GM18909 (cell line): ENCODE measurements at regions not wholly inside any gene's neighbourhood (a gene's known extent, or its start where the extent isn't known, plus 50 kb on each side); places are given as distances from the start of the nearest gene placed in this dataset.
"Not testable (repeated sequence)": the region's sequence is repeated elsewhere in the genome, so short reads cannot be mapped to it uniquely, and the experiment has no call there.

ENCODE experiments used
- ATAC-seq: cut with Tn5 transposase; IDR thresholded peaks from one replicate; pipeline ENCODE4 v1.9.1; 2021; ENCODE audit warnings: mild to moderate bottlenecking; ENCODE audit not compliant: unreplicated experiment, poor library complexity

GRCh38 chr10:63077800-63078199 lies 55.3 kb upstream of the NRBF2 start:
- no peak for ATAC-seq

GRCh38 chr10:63072951-63073350 lies 60.2 kb upstream of the NRBF2 start:
- ATAC-seq = no peak

- no peak for ATAC-seq
Measured at GRCh38 chr10:63071145-63071544, 62.0 kb upstream of the NRBF2 start.

GRCh38 chr10:63069318-63069717 lies 63.8 kb upstream of the NRBF2 start:
- ATAC-seq = no peak

- ATAC-seq = no peak
Measured at GRCh38 chr10:63068246-63068645, 64.9 kb upstream of the NRBF2 start.

- ATAC-seq = no peak
Measured at GRCh38 chr10:63066606-63067005, 66.5 kb upstream of the NRBF2 start.

GRCh38 chr10:63064706-63065105 lies 68.4 kb upstream of the NRBF2 start:
- ATAC-seq = no peak

GRCh38 chr10:63058236-63058635 lies 74.9 kb upstream of the NRBF2 start:
- no peak for ATAC-seq

- ATAC-seq = no peak
Measured at GRCh38 chr10:63057509-63057908, 75.6 kb upstream of the NRBF2 start.

GRCh38 chr10:63055705-63056104 lies 77.4 kb upstream of the NRBF2 start:
- ATAC-seq = no peak

GRCh38 chr10:63054889-63055611 lies 78.1 kb upstream of the NRBF2 start:
- ATAC-seq = no peak

GRCh38 chr10:63052083-63052482 lies 81.0 kb upstream of the NRBF2 start:
- no peak for ATAC-seq

GRCh38 chr10:63042256-63042655 lies 90.9 kb upstream of the NRBF2 start:
- ATAC-seq = no peak

GRCh38 chr10:63033616-63034185 lies 99.4 kb upstream of the NRBF2 start:
- ATAC-seq = not testable (repeated sequence)

- ATAC-seq = no peak
Measured at GRCh38 chr10:63030536-63030935, 102.6 kb upstream of the NRBF2 start.

GRCh38 chr10:63027531-63027930 lies 105.6 kb upstream of the NRBF2 start:
- ATAC-seq = no peak

GRCh38 chr10:63021225-63021624 lies 111.9 kb upstream of the NRBF2 start:
- ATAC-seq = no peak

GRCh38 chr10:63013755-63014154 lies 119.4 kb upstream of the NRBF2 start:
- no peak for ATAC-seq

- no peak for ATAC-seq
Measured at GRCh38 chr10:63012623-63013022, 120.5 kb upstream of the NRBF2 start.

- no peak for ATAC-seq
Measured at GRCh38 chr10:63010203-63010602, 122.9 kb upstream of the NRBF2 start.

- ATAC-seq = no peak
Measured at GRCh38 chr10:63008491-63008890, 124.6 kb upstream of the NRBF2 start.

- ATAC-seq = no peak
Measured at GRCh38 chr10:63007112-63007511, 126.0 kb upstream of the NRBF2 start.
